ENCODE measurements at regions not wholly inside any gene's neighbourhood (a gene's known extent, or its start where the extent isn't known, plus 50 kb on each side); places are given as distances from the start of the nearest gene placed in this dataset.

DNA sequence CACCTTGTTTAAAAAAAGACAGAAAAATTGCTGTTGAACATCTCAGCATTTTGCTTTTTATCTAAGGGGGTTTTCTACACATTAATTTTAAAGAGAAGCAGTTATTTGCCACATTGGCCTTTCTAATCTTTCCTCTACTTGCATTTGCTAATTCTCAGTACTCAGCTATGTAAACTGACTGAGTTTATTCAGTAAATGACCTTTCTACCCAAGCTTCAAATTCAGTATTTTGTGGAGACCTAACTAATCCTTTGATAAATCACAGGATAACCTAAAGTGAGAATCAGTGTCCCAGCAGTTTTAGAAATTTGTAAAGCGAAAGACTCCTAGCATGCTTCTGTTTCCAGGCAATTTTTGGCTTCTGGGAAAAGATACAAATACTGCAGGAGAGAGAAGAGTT lies 288.4 kb downstream of the ASXL3 start:
- WGBS, 10 experiments = 0 to 100% (median 78%) methylated on average over 1 of the region's 1 CpG; no CpG with 5 or more reads in 1 of the 10 experiments
- in situ Hi-C loops (cut with MboI; ENCODE audit: low pct_unique_long_range_greater_than_20kb in 2 of 9, low sequenced_read_pairs in 9 of 9, unreplicated experiment in 9 of 9) = no loop called here
- Histone ChIP-seq H3K27ac (no peak overlapping the region), H3K4me1 (replicated peaks in 1 of 2) (no peaks in the 10 kb centered on the region), H3K4me3 (no peak overlapping the region)
- ATAC-seq (replicated peaks in 6 of 8) = no peak

DNA sequence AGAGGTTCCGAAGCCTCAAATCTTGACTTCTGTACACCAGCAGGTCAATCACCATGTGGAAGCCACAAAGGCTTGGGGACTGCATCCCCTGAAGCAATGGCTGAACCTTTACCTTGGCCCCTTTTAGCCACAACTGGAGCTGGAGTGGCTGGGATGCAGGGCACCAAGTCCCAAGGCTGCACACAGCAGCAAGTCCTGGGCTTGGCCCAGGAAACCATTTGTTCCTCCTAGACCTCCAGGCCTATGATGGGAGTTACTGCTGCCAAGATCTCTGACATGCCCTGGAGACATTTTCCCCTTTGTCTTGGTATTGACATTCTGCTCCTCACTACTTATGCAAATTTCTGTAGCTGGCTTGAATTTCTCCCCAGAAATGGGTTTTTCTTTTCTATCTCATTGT lies 285.9 kb downstream of the ASXL3 start:
- Histone ChIP-seq H3K4me1 (replicated peaks in 1 of 2) (no peaks in the 10 kb centered on the region), H3K27ac (no peak overlapping the region), H3K4me3 (no peak overlapping the region)
- WGBS, 10 experiments = 100% methylated on average over 1 of the region's 1 CpG; no CpG with 5 or more reads in 8 of the 10 experiments
- in situ Hi-C loops (cut with MboI; ENCODE audit: low pct_unique_long_range_greater_than_20kb in 2 of 9, low sequenced_read_pairs in 9 of 9, unreplicated experiment in 9 of 9) = no loop called here
- no peak for ATAC-seq (replicated peaks in 6 of 8)

DNA sequence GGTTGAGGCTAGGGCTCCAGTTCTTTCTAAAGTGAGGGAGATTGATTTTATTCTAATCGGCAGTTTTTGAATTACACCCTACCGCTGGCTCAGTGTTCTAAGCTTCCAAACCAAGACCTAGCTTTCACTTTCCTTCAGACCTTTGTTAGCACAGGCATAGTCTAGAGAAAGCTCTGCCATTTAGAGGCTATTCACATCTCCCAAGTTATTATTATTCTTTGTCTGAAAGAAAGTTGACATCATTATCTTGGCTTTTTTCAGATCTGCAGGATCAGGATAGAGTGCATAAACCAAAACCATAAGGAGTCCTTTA lies 276.8 kb downstream of the ASXL3 start:
- WGBS, 10 experiments = 18 to 100% (median 90%) methylated on average over 2 of the region's 2 CpGs; no CpG with 5 or more reads in 4 of the 10 experiments
- in situ Hi-C loops (cut with MboI; ENCODE audit: low pct_unique_long_range_greater_than_20kb in 2 of 9, low sequenced_read_pairs in 9 of 9, unreplicated experiment in 9 of 9) = no loop called here
- Histone ChIP-seq H3K4me3 (no peak overlapping the region), H3K4me1 (replicated peaks in 1 of 2) (no peaks in the 10 kb centered on the region), H3K27ac (no peak overlapping the region)
- no peak for ATAC-seq (replicated peaks in 6 of 8)

DNA sequence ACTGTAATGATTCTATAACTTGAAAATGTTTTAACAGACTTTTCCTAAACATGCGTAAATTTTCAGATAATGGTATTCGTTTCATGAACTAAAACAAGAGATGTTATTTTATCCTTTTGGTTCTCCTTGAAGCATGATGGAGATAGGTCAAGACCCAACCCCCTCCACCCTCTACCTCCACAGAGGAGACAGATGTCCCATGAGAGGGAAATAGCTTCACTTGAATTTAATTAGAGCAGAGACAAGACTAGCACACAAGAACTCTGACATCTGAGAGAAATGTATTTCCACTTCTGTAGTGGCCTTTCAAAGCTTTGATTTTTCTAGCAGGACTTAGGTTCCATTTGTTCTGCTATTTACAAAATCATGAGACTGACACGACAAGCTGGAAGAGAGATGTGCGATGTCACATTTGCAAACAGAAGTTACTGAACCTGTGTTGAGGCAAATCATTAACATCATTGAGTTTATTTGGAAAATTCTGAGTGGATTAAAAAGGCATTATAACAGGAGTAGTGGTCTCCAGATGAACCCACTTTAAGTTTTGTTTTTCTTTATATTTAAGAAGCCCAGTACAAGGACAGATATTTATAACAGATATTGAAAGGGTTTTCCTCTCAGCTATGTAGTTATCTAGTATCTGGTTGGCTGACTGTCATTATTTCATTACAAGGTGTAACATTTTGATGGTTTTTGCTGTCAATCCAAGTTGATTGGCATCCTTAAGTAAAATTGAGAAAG lies 276.2 kb downstream of the ASXL3 start:
- in situ Hi-C loops (cut with MboI; ENCODE audit: low pct_unique_long_range_greater_than_20kb in 2 of 9, low sequenced_read_pairs in 9 of 9, unreplicated experiment in 9 of 9) = no loop called here
- ATAC-seq (replicated peaks in 6 of 8) = no peak
- Histone ChIP-seq H3K27ac (no peak overlapping the region), H3K4me1 (replicated peaks in 1 of 2) (no peaks in the 10 kb centered on the region), H3K4me3 (no peak overlapping the region)
- WGBS, 10 experiments = 13 to 94% (median 78%) methylated on average over 2 to 4 of the region's 4 CpGs

DNA sequence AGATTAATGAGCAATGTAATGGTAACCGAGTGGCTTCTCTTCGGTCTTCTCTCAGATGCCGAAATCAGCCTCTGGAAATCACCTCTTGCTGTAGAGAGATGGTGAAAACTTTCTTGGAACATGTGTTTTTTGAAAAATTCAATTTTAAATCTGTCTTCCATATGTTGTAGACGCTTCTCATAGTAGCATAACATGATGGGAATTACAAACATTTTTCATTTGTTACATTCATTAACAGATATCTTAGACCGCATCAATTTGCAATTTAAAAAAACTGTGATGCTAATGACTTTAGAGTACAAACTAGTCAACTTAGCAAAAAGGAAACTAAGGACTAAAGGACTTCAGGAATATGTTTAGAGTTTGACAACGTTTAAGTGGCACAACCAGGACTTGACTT lies 275.2 kb downstream of the ASXL3 start:
- Histone ChIP-seq H3K27ac (no peak overlapping the region), H3K4me1 (replicated peaks in 1 of 2) (no peaks in the 10 kb centered on the region), H3K4me3 (no peak overlapping the region)
- ATAC-seq (replicated peaks in 6 of 8) = peak in 3 of 8 experiments; percentile 15 to 65 (median 55)
- in situ Hi-C loops (cut with MboI; ENCODE audit: low pct_unique_long_range_greater_than_20kb in 2 of 9, low sequenced_read_pairs in 9 of 9, unreplicated experiment in 9 of 9) = no loop called here
- 0 to 100% (median 88%) methylated on average over 2 to 6 of the region's 6 CpGs for WGBS, 10 experiments

DNA sequence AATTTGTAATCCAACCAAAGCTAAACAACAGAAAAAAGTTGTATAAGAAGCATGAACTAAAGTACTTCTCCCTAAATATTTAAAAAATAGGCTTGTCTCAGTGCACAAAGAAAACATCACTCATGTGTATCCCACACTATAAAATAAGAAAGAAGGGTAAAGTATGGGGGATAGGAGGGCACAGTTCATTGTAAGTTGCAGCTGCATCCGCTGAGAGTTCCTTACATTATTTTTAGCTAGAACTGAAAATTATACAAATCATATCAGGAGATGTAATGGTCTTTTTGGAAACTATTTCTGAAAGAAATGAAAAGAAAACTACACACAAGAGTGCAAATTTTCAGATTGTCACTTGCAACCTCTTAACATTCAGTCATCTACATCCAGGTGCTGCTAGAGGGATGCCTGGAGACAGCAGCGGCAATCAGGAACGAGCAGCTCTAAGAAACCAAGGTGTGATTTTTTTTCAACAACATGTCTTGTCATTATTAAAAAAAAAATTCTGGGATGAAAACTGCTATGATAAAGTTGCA lies 273.6 kb downstream of the ASXL3 start:
- H3K4me3 ChIP-seq = no peak overlapping the region
- in situ Hi-C loops (cut with MboI; ENCODE audit: low pct_unique_long_range_greater_than_20kb in 2 of 9, low sequenced_read_pairs in 9 of 9, unreplicated experiment in 9 of 9) = no loop called here
- H3K27ac ChIP-seq = no peak overlapping the region
- ATAC-seq (replicated peaks in 6 of 8) = no peak
- 30 to 100% (median 95%) methylated on average over 1 to 3 of the region's 3 CpGs; no CpG with 5 or more reads in 1 of the 10 experiments for WGBS, 10 experiments
- H3K4me1 ChIP-seq (replicated peaks in 1 of 2) = no peaks in the 10 kb centered on the region

DNA sequence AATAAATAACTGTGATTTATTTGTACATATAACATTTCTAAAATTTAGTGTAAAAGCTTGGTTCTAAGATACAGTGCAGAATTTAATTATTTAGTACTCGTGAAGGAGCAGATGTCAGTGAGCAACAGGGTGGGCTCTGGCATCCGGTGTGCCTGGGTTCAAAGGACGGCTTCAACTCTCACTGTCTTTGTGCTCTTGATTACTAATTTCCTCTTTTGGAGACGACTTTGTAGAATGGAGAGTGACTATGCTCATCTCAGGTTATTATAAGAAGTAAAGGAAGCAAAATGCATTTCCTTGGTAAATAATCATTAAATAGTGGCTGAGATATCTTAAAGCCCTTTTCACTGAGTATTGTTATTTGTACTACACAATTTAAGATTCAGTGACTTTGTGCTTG lies 271.7 kb downstream of the ASXL3 start:
- ATAC-seq (replicated peaks in 6 of 8) = no peak
- Histone ChIP-seq H3K27ac (no peak overlapping the region), H3K4me1 (replicated peaks in 1 of 2) (no peaks in the 10 kb centered on the region), H3K4me3 (no peak overlapping the region)
- in situ Hi-C loops (cut with MboI; ENCODE audit: low pct_unique_long_range_greater_than_20kb in 2 of 9, low sequenced_read_pairs in 9 of 9, unreplicated experiment in 9 of 9) = loop anchor here in 1 of 9 experiments (25.0 kb wide), 1 partner anchor 463 kb away; no protein-coding TSS in a partner anchor
- 0 to 71% (median 33%) methylated on average over 1 to 4 of the region's 4 CpGs; no CpG with 5 or more reads in 1 of the 10 experiments for WGBS, 10 experiments

DNA sequence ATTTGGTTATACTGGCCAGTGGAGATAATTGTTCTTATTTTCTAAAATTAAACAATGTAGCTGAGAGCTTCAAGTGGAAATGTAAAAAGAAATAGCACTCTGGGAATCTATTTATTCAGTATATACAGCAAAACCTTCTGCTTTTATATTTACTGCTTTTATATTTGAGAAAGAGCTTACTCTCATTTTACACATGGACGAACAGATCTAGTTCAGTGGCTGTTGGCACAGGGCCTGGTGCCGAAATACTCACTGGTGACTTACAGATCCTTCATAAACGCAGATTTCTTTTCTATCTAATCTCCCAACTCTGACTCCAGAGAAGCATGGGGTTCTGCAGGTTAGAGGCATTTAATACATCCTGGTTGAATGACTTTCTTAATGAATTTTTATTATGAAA lies 266.2 kb downstream of the ASXL3 start:
- in situ Hi-C loops (cut with MboI; ENCODE audit: low pct_unique_long_range_greater_than_20kb in 2 of 9, low sequenced_read_pairs in 9 of 9, unreplicated experiment in 9 of 9) = loop anchor here in 1 of 9 experiments (25.0 kb wide), 1 partner anchor 468 kb away; no protein-coding TSS in a partner anchor
- Histone ChIP-seq H3K4me3 (no peak overlapping the region), H3K4me1 (replicated peaks in 1 of 2) (no peaks in the 10 kb centered on the region), H3K27ac (no peak overlapping the region)
- ATAC-seq (replicated peaks in 6 of 8) = no peak
- WGBS, 10 experiments = 0 to 100% (median 85%) methylated on average over 1 to 3 of the region's 3 CpGs

DNA sequence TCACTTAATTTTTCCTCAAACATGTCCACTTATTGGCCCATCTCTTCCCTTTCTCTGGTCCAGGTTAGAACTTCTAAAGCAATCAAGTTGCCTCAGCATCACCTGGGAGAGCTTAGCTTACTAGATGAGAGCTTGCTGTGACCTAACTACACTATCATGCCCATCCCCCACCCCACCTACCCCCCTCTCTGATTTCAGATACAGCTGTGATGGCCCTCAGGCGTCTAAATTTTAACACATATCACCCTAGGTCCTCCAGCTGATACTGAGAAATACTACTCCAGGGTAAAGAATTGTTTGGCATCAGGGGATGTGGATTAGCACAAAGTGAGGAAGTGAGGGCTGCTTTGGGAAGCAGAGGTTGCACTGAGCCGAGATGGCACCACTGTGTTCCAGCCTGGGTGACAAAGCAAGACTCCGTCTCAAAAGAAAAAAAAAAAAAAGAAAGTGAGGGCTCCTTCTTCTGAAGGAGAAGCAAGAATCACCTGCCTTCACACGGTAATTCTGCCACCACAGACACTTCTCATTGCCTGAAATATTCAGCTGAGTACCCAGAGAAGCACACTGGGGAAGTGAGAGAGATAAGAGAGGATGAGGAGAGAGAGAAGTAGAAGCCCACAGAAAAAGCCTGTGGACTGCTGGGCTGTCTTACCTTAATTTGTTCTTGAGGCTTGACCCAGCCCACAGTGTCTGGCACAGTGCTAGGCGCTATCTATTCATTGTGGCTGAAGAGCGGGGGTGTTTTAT lies 263.4 kb downstream of the ASXL3 start:
- 0 to 100% (median 83%) methylated on average over 1 to 4 of the region's 6 CpGs; no CpG with 5 or more reads in 2 of the 10 experiments for WGBS, 10 experiments
- Histone ChIP-seq H3K4me3 (no peak overlapping the region), H3K27ac (no peak overlapping the region), H3K4me1 (replicated peaks in 1 of 2) (no peaks in the 10 kb centered on the region)
- no peak for ATAC-seq (replicated peaks in 6 of 8)
- in situ Hi-C loops (cut with MboI; ENCODE audit: low pct_unique_long_range_greater_than_20kb in 2 of 9, low sequenced_read_pairs in 9 of 9, unreplicated experiment in 9 of 9) = loop anchor here in 1 of 9 experiments (25.0 kb wide), 1 partner anchor 471 kb away; no protein-coding TSS in a partner anchor

DNA sequence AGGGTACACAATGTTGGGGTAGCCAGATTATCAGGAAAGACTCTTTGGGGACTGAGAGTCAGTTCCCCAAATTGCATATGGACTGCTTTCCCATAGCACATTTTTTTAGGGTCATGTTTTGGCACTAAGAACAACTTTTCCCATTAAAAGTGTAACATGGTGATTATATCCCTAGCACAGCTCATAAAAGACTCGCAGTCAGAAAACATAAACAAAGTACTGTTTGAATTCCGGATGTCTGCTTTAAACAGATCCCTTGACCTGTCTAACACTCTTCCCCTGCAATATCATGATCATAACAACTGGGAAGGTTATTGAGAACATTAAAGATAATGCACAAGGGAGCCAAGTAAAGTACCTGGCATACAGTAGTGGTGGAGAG lies 262.2 kb downstream of the ASXL3 start:
- ATAC-seq (replicated peaks in 6 of 8) = no peak
- Histone ChIP-seq H3K27ac (no peak overlapping the region), H3K4me3 (no peak overlapping the region), H3K4me1 (replicated peaks in 1 of 2) (no peaks in the 10 kb centered on the region)
- WGBS, 10 experiments = 6 to 100% (median 72%) methylated on average over 1 to 2 of the region's 2 CpGs; no CpG with 5 or more reads in 2 of the 10 experiments
- in situ Hi-C loops (cut with MboI; ENCODE audit: low pct_unique_long_range_greater_than_20kb in 2 of 9, low sequenced_read_pairs in 9 of 9, unreplicated experiment in 9 of 9) = loop anchor here in 1 of 9 experiments (25.0 kb wide), 1 partner anchor 472 kb away; no protein-coding TSS in a partner anchor

DNA sequence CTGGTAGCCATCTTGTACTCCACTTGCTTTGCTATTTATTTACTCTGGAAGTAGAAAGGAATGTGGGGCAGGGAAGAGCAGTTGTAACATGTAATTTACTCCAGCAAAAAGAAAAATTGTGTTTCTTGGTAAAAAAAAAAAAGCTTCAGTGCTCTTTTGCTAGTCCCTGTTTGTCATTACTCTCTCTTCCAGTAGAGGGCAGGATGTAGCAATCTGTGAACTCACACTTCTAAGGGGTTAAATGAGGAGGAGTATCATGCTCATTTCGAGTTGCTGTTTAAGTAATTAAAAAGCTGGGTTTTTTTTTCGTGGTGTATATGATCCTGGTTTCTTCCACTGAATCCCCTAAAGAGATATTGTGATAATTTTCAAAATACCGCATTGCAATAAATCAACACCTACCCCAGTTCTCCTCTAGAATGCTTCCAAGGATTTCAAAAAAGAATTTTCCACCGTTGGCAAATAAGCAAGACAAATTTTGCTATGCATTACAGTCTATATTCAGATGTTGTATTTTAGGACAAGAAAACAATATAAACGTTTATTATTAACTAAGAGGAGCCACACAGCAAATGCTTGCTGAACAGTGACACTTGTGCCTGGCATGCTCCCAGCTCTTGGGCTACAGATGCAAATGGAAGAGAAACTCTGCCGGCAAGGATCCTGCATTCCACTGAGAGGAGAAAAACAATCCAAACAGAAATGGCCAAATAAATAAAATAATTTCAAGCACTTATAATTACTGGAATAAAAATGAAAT lies 261.6 kb downstream of the ASXL3 start:
- H3K27ac ChIP-seq = no peak overlapping the region
- peak in 4 of 8 experiments; percentile 24 to 62 (median 34) for ATAC-seq (replicated peaks in 6 of 8)
- in situ Hi-C loops (cut with MboI; ENCODE audit: low pct_unique_long_range_greater_than_20kb in 2 of 9, low sequenced_read_pairs in 9 of 9, unreplicated experiment in 9 of 9) = loop anchor here in 1 of 9 experiments (25.0 kb wide), 1 partner anchor 473 kb away; no protein-coding TSS in a partner anchor
- WGBS, 10 experiments = 0 to 38% (median 18%) methylated on average over 1 to 6 of the region's 6 CpGs
- H3K4me3 ChIP-seq = no peak overlapping the region
- no peaks in the 10 kb centered on the region for H3K4me1 ChIP-seq (replicated peaks in 1 of 2)

DNA sequence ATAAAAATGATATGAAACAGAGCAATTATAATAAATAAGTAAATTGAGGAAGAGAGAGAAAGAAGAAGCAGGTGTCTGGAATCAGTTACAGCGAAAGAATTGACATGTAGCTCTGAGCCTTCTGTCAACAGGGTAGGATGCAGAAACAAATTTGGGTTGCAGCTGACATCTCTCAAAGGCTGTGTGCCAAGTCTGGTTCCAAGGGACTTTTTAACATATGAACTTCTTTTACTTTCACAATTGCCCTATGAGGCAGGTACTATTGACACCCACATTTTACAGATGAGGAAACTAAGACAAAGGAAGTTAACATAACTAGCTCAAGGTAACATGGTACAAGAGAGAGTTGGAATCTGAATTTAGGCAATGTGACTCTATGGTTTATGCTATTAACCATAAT lies 260.0 kb downstream of the ASXL3 start:
- 0 to 100% (median 86%) methylated on average over 1 of the region's 1 CpG; no CpG with 5 or more reads in 3 of the 10 experiments for WGBS, 10 experiments
- Histone ChIP-seq H3K4me3 (no peak overlapping the region), H3K4me1 (replicated peaks in 1 of 2) (no peaks in the 10 kb centered on the region), H3K27ac (no peak overlapping the region)
- no peak for ATAC-seq (replicated peaks in 6 of 8)
- in situ Hi-C loops (cut with MboI; ENCODE audit: low pct_unique_long_range_greater_than_20kb in 2 of 9, low sequenced_read_pairs in 9 of 9, unreplicated experiment in 9 of 9) = loop anchor here in 1 of 9 experiments (25.0 kb wide), 1 partner anchor 474 kb away; no protein-coding TSS in a partner anchor

DNA sequence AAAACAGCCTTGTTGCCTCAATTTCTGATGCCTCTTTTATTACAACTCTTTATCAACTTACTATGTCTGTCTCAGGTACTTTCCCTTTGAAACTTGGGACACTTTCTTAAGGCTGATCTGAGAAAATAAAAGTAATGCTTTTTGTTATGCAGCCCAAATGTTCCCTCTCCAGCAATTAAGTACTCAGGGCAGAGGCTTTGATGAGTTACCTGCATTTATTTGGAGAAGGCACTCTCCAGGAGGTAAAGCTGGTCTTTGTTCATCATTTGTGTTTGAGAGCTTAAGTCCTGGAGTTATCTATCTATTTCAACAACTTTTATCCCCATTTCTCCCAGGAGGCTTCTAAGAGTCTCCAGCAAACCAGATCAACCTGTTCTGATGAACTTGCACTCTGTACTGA lies 259.2 kb downstream of the ASXL3 start:
- H3K4me3 ChIP-seq = no peak overlapping the region
- H3K27ac ChIP-seq = no peak overlapping the region
- H3K4me1 ChIP-seq (replicated peaks in 1 of 2) = no peaks in the 10 kb centered on the region
- in situ Hi-C loops (cut with MboI; ENCODE audit: low pct_unique_long_range_greater_than_20kb in 2 of 9, low sequenced_read_pairs in 9 of 9, unreplicated experiment in 9 of 9) = loop anchor here in 1 of 9 experiments (25.0 kb wide), 1 partner anchor 475 kb away; no protein-coding TSS in a partner anchor
- no peak for ATAC-seq (replicated peaks in 6 of 8)
